ENCODE measurements at regions not wholly inside any gene's neighbourhood (a gene's known extent, or its start where the extent isn't known, plus 50 kb on each side); places are given as distances from the start of the nearest gene placed in this dataset.

DNA sequence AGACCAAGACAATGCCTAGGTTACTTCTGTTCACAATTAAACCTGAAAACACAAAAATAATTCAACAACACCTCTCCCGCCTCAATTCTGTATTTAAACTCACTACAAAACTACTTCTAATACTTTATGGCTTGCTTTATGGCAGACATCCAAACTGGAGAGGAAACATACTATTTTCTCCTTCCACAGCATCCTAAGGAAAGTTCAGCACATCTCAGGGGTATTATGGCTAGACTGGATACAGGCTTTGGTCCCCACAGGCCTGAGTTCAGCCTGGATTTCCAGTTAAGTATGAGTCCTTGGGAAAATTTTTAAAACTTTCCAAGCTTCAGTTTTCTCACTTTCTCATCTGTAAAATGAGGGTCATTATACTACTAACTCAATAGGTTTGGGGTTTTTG, 480.2 kb downstream of the CAAP1 start:
- Histone ChIP-seq H3K27me3 (ENCODE audit: insufficient read depth in 3 of 3, low read length in 2 of 3) (no peaks in the 10 kb centered on the region), H3K9me3 (no peaks in the 10 kb centered on the region), H3K27ac (no peak overlapping the region), H3K4me1 (no peaks in the 10 kb centered on the region), H3K36me3 (ENCODE audit: insufficient read depth in 1 of 2, low read depth in 1 of 2) (no peaks in the 10 kb centered on the region), H3K4me3 (no peak overlapping the region)
- intact Hi-C loops (cut with DNase I), result no loop called here
- DNase-seq, result no peak
- 70 to 77% (median 72%) methylated on average over 1 of the region's 1 CpG for WGBS, 3 donors
- ATAC-seq, result no peak
- TF ChIP-seq, protein P1, sequence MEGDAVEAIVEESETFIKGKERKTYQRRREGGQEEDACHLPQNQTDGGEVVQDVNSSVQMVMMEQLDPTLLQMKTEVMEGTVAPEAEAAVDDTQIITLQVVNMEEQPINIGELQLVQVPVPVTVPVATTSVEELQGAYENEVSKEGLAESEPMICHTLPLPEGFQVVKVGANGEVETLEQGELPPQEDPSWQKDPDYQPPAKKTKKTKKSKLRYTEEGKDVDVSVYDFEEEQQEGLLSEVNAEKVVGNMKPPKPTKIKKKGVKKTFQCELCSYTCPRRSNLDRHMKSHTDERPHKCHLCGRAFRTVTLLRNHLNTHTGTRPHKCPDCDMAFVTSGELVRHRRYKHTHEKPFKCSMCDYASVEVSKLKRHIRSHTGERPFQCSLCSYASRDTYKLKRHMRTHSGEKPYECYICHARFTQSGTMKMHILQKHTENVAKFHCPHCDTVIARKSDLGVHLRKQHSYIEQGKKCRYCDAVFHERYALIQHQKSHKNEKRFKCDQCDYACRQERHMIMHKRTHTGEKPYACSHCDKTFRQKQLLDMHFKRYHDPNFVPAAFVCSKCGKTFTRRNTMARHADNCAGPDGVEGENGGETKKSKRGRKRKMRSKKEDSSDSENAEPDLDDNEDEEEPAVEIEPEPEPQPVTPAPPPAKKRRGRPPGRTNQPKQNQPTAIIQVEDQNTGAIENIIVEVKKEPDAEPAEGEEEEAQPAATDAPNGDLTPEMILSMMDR (IDR thresholded peaks at IDR 0.05), result no peak

DNA sequence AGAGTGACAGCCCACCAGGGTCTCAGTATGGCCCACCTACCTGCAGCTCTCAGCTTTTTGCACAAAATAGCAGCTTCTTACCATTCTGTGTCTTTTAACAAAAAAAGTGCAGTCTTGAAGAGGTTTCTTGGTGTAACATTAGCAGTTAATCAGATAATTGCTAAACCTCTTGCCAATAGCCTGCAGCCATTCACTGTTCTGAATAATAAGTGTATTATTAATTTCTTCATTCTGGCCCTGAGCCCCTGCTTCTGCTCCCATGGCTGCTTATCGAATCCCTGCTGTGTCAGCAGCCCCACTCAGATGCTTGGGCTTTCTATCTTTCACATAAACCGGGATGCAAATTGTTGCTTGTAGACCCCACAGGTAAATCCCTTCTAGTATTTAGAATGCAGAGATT, 485.9 kb downstream of the CAAP1 start:
- DNase-seq (no peak), ATAC-seq (no peak)
- TF ChIP-seq, protein P1 (IDR thresholded peaks at IDR 0.05), result no peak
- H3K27ac ChIP-seq, result no peak overlapping the region
- H3K36me3 ChIP-seq (ENCODE audit: insufficient read depth in 1 of 2, low read depth in 1 of 2), result no peaks in the 10 kb centered on the region
- H3K4me3 ChIP-seq, result no peak overlapping the region
- intact Hi-C loops (cut with DNase I), result no loop called here
- no peaks in the 10 kb centered on the region for H3K4me1 ChIP-seq
- WGBS, 3 donors, result 61 to 73% (median 66%) methylated on average over 2 of the region's 2 CpGs
- no peaks in the 10 kb centered on the region for H3K9me3 ChIP-seq
- no peaks in the 10 kb centered on the region for H3K27me3 ChIP-seq (ENCODE audit: insufficient read depth in 3 of 3, low read length in 2 of 3)

DNA sequence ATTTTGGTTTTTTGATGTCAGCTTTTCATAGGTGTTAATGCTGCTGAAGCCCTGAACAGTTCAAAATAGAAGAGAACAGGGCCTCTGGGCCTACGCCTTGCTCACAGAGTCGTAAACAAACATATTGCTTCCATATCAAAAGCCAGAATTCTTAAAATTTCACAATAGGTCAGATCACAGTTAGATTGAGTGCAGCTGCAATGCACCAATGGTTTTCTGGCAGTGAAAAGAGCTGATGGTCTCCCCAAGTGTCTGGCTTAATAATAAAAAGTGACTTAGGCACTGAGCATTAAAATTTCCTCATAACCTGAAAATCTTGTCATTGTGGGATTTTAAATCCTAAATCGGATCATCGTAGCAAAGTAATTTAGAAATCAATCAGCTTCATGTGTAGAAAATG, 493.0 kb downstream of the CAAP1 start:
- no peak for DNase-seq
- intact Hi-C loops (cut with DNase I), result no loop called here

DNA sequence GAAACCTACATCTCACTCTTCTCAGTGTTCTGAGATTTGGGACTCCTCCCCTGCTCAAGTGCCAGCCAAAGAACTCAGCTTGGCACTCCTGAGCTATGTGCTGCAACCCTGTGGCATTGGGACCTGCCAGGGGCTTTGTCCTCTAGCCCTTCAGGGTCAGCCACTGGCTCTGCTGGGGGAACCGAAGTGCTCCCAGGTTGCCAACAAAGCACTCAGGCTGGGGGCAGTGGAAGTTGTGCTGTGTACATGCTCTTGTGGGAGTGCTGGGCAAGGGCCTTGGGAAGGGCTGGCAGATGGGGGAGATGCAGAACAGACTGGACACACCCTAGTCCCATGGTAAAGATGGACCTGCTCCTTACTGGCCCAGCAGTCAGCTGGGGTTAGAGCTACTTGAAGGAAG, 498.6 kb downstream of the CAAP1 start:
- 83 to 90% (median 83%) methylated on average over 1 of the region's 1 CpG for WGBS, 3 donors
- H3K4me3 ChIP-seq, result no peak overlapping the region
- TF ChIP-seq, protein P1 (IDR thresholded peaks at IDR 0.05), result no peak
- ATAC-seq (no peak), DNase-seq (no peak)
- H3K27ac ChIP-seq, result no peak overlapping the region
- no peaks in the 10 kb centered on the region for H3K36me3 ChIP-seq (ENCODE audit: insufficient read depth in 1 of 2, low read depth in 1 of 2)
- no peaks in the 10 kb centered on the region for H3K9me3 ChIP-seq
- H3K27me3 ChIP-seq (ENCODE audit: insufficient read depth in 3 of 3, low read length in 2 of 3), result no peaks in the 10 kb centered on the region
- H3K4me1 ChIP-seq, result no peaks in the 10 kb centered on the region
- intact Hi-C loops (cut with DNase I), result no loop called here

More for the DNA sequence above, 493.0 kb downstream of the CAAP1 start:
- H3K4me3 ChIP-seq, result no peak overlapping the region
- H3K4me1 ChIP-seq, result no peaks in the 10 kb centered on the region
- H3K36me3 ChIP-seq (ENCODE audit: insufficient read depth in 1 of 2, low read depth in 1 of 2), result no peaks in the 10 kb centered on the region
- no peaks in the 10 kb centered on the region for H3K27me3 ChIP-seq (ENCODE audit: insufficient read depth in 3 of 3, low read length in 2 of 3)
- no peak for ATAC-seq
- WGBS, 3 donors, result 78 to 82% (median 80%) methylated on average over 4 of the region's 4 CpGs
- TF ChIP-seq, protein P1 (IDR thresholded peaks at IDR 0.05), result no peak
- no peak overlapping the region for H3K27ac ChIP-seq
- H3K9me3 ChIP-seq, result no peaks in the 10 kb centered on the region

DNA sequence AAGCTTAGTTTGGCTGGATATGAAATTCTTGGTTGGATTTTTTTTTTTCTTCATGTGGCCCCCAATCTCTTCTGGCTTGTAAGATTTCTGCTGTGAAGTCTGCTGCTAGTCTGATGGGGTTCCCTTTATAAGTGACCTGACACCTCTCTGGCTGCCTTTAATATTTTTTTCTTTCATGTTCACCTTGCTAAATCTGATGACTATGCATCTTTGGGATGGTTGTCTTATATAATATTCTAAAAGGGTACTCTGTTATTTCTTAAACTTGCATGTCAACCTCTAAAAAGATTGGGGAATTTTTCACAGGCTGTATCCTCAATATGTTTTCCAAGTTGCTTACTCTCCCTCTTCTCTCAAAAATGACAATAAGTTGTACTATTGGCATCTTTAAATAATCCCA, 500.0 kb downstream of the CAAP1 start:
- H3K27me3 ChIP-seq (ENCODE audit: insufficient read depth in 3 of 3, low read length in 2 of 3), result no peaks in the 10 kb centered on the region
- no peaks in the 10 kb centered on the region for H3K4me1 ChIP-seq
- no peaks in the 10 kb centered on the region for H3K9me3 ChIP-seq
- H3K27ac ChIP-seq, result no peak overlapping the region
- no peak for ATAC-seq
- DNase-seq, result no peak
- no peaks in the 10 kb centered on the region for H3K36me3 ChIP-seq (ENCODE audit: insufficient read depth in 1 of 2, low read depth in 1 of 2)
- TF ChIP-seq, protein P1 (IDR thresholded peaks at IDR 0.05), result no peak
- intact Hi-C loops (cut with DNase I), result no loop called here
- H3K4me3 ChIP-seq, result no peak overlapping the region

Data from psoas muscle (tissue), 7 donors.